ENCODE measurements at regions not wholly inside any gene's neighbourhood (a gene's known extent, or its start where the extent isn't known, plus 50 kb on each side); places are given as distances from the start of the nearest gene placed in this dataset.

GRCh38 chr20:11698124-11698523 lies 219.6 kb upstream of the BTBD3 start (continued):
- no peak for TF ChIP-seq E2F8 (IDR thresholded peaks at IDR 0.05; ENCODE audit: low read depth, partially characterized antibody)
- TF ChIP-seq, protein P1, sequence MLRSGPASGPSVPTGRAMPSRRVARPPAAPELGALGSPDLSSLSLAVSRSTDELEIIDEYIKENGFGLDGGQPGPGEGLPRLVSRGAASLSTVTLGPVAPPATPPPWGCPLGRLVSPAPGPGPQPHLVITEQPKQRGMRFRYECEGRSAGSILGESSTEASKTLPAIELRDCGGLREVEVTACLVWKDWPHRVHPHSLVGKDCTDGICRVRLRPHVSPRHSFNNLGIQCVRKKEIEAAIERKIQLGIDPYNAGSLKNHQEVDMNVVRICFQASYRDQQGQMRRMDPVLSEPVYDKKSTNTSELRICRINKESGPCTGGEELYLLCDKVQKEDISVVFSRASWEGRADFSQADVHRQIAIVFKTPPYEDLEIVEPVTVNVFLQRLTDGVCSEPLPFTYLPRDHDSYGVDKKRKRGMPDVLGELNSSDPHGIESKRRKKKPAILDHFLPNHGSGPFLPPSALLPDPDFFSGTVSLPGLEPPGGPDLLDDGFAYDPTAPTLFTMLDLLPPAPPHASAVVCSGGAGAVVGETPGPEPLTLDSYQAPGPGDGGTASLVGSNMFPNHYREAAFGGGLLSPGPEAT (IDR thresholded peaks at IDR 0.05; ENCODE audit: low read depth): no peak
- TF ChIP-seq SMAD5 (IDR thresholded peaks at IDR 0.05; ENCODE audit: low read depth): no peak
- no peak for TF ChIP-seq KAT2A (conservative IDR thresholded peaks at IDR 0.05; ENCODE audit: control insufficient read depth, low read depth, low read length)

DNA sequence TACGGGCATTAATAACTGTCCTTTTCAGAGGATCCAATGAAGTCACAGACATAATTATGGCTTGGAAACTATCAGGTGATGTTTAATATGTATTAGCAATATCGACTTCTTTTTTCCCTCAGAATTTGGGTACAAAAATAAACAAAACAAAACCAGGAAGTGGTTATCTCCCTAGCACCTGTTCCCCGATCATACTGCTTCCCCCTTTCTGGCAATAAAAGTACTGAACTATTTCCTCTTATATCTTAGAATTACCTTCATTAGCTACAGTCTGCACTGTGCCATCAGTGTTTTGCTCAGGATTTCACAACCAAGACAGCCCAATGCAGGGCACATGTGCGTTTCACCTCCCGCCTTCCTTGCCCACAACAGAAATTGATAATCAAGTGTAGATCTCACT lies 216.9 kb upstream of the BTBD3 start:
- SMC1A ChIA-PET (ENCODE audit: uncharacterized antibody, unreplicated experiment): no interaction called here
- Histone ChIP-seq H3K36me3 (ENCODE audit: control insufficient read depth in 2 of 2, insufficient read depth in 2 of 2, low read length in 1 of 2) (no peaks in the 10 kb centered on the region), H3K4me1 (ENCODE audit: control insufficient read depth, insufficient read depth, low read length) (no peaks in the 10 kb centered on the region), H2AFZ (ENCODE audit: control insufficient read depth, low read depth, low read length) (no peak overlapping the region), H4K20me1 (ENCODE audit: control insufficient read depth, insufficient read depth) (no peaks in the 10 kb centered on the region), H3K4me3 (no peak overlapping the region), H3K9me3 (replicated peaks; ENCODE audit: control insufficient read depth, insufficient read depth, low read length) (no peaks in the 10 kb centered on the region), H3K9ac (ENCODE audit: control insufficient read depth, insufficient read depth, low read length) (no peak overlapping the region), H3K27ac (ENCODE audit: control insufficient read depth, insufficient read depth) (no peak overlapping the region), H3K27me3 (replicated peaks in 1 of 2; ENCODE audit: control insufficient read depth in 2 of 2, insufficient read depth in 2 of 2, low read length in 1 of 2) (no peaks in the 10 kb centered on the region), H3K4me2 (ENCODE audit: control insufficient read depth, insufficient read depth) (no peak overlapping the region), H3K79me2 (ENCODE audit: control insufficient read depth, insufficient read depth, low read length) (no peaks in the 10 kb centered on the region)
- TF ChIP-seq STAT3 (IDR thresholded peaks at IDR 0.05; ENCODE audit: low read depth, low read length) (no peak), TCF7 (IDR thresholded peaks at IDR 0.05; ENCODE audit: borderline replicate concordance) (no peak), ZNF384 (IDR thresholded peaks at IDR 0.05; ENCODE audit: borderline replicate concordance, low read depth, low read length) (no peak), SIX5 (IDR thresholded peaks at IDR 0.05; ENCODE audit: low read depth, low read length, severe bottlenecking) (no peak), GATAD2B (conservative IDR thresholded peaks at IDR 0.05; ENCODE audit: low read depth) (no peak), EED (IDR thresholded peaks at IDR 0.05; ENCODE audit: low read depth) (no peak), CEBPB (IDR thresholded peaks at IDR 0.05; ENCODE audit: borderline replicate concordance in 1 of 2, low read depth in 2 of 2, low read length in 2 of 2) (no peak)
- TF ChIP-seq, protein P1 (IDR thresholded peaks at IDR 0.05; ENCODE audit: low read depth): no peak
- TF ChIP-seq, protein P2, sequence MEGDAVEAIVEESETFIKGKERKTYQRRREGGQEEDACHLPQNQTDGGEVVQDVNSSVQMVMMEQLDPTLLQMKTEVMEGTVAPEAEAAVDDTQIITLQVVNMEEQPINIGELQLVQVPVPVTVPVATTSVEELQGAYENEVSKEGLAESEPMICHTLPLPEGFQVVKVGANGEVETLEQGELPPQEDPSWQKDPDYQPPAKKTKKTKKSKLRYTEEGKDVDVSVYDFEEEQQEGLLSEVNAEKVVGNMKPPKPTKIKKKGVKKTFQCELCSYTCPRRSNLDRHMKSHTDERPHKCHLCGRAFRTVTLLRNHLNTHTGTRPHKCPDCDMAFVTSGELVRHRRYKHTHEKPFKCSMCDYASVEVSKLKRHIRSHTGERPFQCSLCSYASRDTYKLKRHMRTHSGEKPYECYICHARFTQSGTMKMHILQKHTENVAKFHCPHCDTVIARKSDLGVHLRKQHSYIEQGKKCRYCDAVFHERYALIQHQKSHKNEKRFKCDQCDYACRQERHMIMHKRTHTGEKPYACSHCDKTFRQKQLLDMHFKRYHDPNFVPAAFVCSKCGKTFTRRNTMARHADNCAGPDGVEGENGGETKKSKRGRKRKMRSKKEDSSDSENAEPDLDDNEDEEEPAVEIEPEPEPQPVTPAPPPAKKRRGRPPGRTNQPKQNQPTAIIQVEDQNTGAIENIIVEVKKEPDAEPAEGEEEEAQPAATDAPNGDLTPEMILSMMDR (IDR thresholded peaks at IDR 0.05 in 2 of 3, conservative IDR thresholded peaks at IDR 0.05 in 1 of 3; ENCODE audit: control insufficient read depth in 2 of 3, extremely low read depth in 1 of 3, insufficient read depth in 1 of 3, low read depth in 3 of 3, low read length in 3 of 3): no peak
- DNase-seq (ENCODE audit: low read depth, low spot score): no peak
- ATAC-seq: no peak
- in situ Hi-C loops (cut with MboI) (no loop called here), intact Hi-C loops (cut with micrococcal nuclease; ENCODE audit: unreplicated experiment) (no loop called here)
- no TSS peak for BruUV-seq (replicated peaks)
- FAIRE-seq: no peak
- RAD21 ChIA-PET (ENCODE audit: unreplicated experiment): no interaction called here
- POLR2A ChIA-PET: no interaction called here
- CTCF ChIA-PET: no interaction called here
- 4% methylated on average over 5 of the region's 5 CpGs for WGBS (ENCODE audit: insufficient coverage, insufficient replicate concordance, low lambda C conversion rate, missing lambda C conversion rate)

Measured in GM12878 (cell line).